ENCODE measurements at regions not wholly inside any gene's neighbourhood (a gene's known extent, or its start where the extent isn't known, plus 50 kb on each side); places are given as distances from the start of the nearest gene placed in this dataset.

- ChIA-PET CTCF (ENCODE audit: unreplicated experiment) (no interaction called here), POLR2A (interaction anchor here (1.3 kb wide), 1 partner anchor 9 kb away, joined by 3 read pairs; no protein-coding TSS in a partner anchor)
- Histone ChIP-seq H2AFZ (ENCODE audit: low read length) (no peak overlapping the region), H3K36me3 (ENCODE audit: insufficient read depth, low read length) (no peaks in the 10 kb centered on the region), H3K27ac (ENCODE audit: low read depth, low read length, poor library complexity, severe bottlenecking) (no peak overlapping the region), H3K9me3 (ENCODE audit: low read length) (no peaks in the 10 kb centered on the region), H3K4me3 (ENCODE audit: low read depth, low read length, poor library complexity, severe bottlenecking) (no peak overlapping the region), H3K79me2 (ENCODE audit: insufficient read depth, low read depth, low read length) (no peaks in the 10 kb centered on the region), H3K4me2 (ENCODE audit: low read length) (no peak overlapping the region), H4K20me1 (ENCODE audit: insufficient read depth, low read length) (no peaks in the 10 kb centered on the region), H3K9me2 (ENCODE audit: insufficient read depth, low read length) (no peaks in the 10 kb centered on the region), H3K4me1 (ENCODE audit: insufficient read depth, low read length, poor library complexity, severe bottlenecking) (no peaks in the 10 kb centered on the region)
- no TSS peak for BruUV-seq (replicated peaks)
- intact Hi-C loops (cut with micrococcal nuclease; ENCODE audit: unreplicated experiment) = no loop called here
- TF ChIP-seq, protein P1, sequence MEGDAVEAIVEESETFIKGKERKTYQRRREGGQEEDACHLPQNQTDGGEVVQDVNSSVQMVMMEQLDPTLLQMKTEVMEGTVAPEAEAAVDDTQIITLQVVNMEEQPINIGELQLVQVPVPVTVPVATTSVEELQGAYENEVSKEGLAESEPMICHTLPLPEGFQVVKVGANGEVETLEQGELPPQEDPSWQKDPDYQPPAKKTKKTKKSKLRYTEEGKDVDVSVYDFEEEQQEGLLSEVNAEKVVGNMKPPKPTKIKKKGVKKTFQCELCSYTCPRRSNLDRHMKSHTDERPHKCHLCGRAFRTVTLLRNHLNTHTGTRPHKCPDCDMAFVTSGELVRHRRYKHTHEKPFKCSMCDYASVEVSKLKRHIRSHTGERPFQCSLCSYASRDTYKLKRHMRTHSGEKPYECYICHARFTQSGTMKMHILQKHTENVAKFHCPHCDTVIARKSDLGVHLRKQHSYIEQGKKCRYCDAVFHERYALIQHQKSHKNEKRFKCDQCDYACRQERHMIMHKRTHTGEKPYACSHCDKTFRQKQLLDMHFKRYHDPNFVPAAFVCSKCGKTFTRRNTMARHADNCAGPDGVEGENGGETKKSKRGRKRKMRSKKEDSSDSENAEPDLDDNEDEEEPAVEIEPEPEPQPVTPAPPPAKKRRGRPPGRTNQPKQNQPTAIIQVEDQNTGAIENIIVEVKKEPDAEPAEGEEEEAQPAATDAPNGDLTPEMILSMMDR (conservative IDR thresholded peaks at IDR 0.05; ENCODE audit: low read length) = no peak
- no peak for TF ChIP-seq EZH2phosphoT487 (IDR thresholded peaks at IDR 0.05; ENCODE audit: borderline replicate concordance, low read depth, low read length)
- no peak for DNase-seq (ENCODE audit: low spot score)
Observed at GRCh38 chr1:55579332-55580001, 364.3 kb upstream of the USP24 start.

DNA sequence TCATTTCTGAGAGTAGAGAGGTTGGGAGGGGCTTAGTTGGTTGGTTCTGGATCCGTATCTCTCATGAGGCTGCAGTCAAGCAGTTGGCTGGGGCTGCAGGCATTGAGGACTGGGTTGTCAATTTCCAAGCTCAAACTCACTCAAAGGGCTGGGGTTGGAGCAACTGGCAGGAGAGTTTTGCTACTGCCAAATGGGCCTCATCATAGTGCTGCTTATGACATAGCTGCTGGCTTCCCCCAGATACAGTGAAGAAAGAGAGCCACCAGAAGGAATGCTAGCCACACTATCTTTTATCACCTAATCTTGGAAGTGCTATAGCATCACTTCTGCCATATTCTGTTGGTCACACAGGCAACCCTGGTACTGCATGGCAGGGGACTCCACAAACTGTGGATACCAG is 363.5 kb upstream of the USP24 start:
- H3K4me3 ChIP-seq (ENCODE audit: low read depth, low read length, poor library complexity, severe bottlenecking) = no peak overlapping the region
- TF ChIP-seq, protein P1 (conservative IDR thresholded peaks at IDR 0.05; ENCODE audit: low read length) = no peak
- TF ChIP-seq EZH2phosphoT487 (IDR thresholded peaks at IDR 0.05; ENCODE audit: borderline replicate concordance, low read depth, low read length) = no peak
- BruUV-seq (replicated peaks) = no TSS peak
- ChIA-PET CTCF (ENCODE audit: unreplicated experiment) (no interaction called here), POLR2A (no interaction called here)
- no peaks in the 10 kb centered on the region for H3K4me1 ChIP-seq (ENCODE audit: insufficient read depth, low read length, poor library complexity, severe bottlenecking)
- no peak overlapping the region for H2AFZ ChIP-seq (ENCODE audit: low read length)
- no peak overlapping the region for H3K4me2 ChIP-seq (ENCODE audit: low read length)
- intact Hi-C loops (cut with micrococcal nuclease; ENCODE audit: unreplicated experiment) = no loop called here
- DNase-seq (ENCODE audit: low spot score) = no peak
- H3K79me2 ChIP-seq (ENCODE audit: insufficient read depth, low read depth, low read length) = no peaks in the 10 kb centered on the region
- H3K36me3 ChIP-seq (ENCODE audit: insufficient read depth, low read length) = no peaks in the 10 kb centered on the region
- no peaks in the 10 kb centered on the region for H4K20me1 ChIP-seq (ENCODE audit: insufficient read depth, low read length)
- H3K27ac ChIP-seq (ENCODE audit: low read depth, low read length, poor library complexity, severe bottlenecking) = no peak overlapping the region
- no peaks in the 10 kb centered on the region for H3K9me3 ChIP-seq (ENCODE audit: low read length)
- H3K9me2 ChIP-seq (ENCODE audit: insufficient read depth, low read length) = no peaks in the 10 kb centered on the region

- Histone ChIP-seq H3K4me1 (ENCODE audit: insufficient read depth, low read length, poor library complexity, severe bottlenecking) (no peaks in the 10 kb centered on the region), H3K9me2 (ENCODE audit: insufficient read depth, low read length) (no peaks in the 10 kb centered on the region), H3K4me2 (ENCODE audit: low read length) (no peak overlapping the region), H3K4me3 (ENCODE audit: low read depth, low read length, poor library complexity, severe bottlenecking) (no peak overlapping the region), H3K79me2 (ENCODE audit: insufficient read depth, low read depth, low read length) (no peaks in the 10 kb centered on the region), H2AFZ (ENCODE audit: low read length) (no peak overlapping the region), H4K20me1 (ENCODE audit: insufficient read depth, low read length) (no peaks in the 10 kb centered on the region), H3K9me3 (ENCODE audit: low read length) (no peaks in the 10 kb centered on the region), H3K36me3 (ENCODE audit: insufficient read depth, low read length) (no peaks in the 10 kb centered on the region), H3K27ac (ENCODE audit: low read depth, low read length, poor library complexity, severe bottlenecking) (no peak overlapping the region)
- ChIA-PET POLR2A (no interaction called here), CTCF (ENCODE audit: unreplicated experiment) (no interaction called here)
- intact Hi-C loops (cut with micrococcal nuclease; ENCODE audit: unreplicated experiment) = no loop called here
- TF ChIP-seq, protein P1 (conservative IDR thresholded peaks at IDR 0.05; ENCODE audit: low read length) = no peak
- no peak for TF ChIP-seq EZH2phosphoT487 (IDR thresholded peaks at IDR 0.05; ENCODE audit: borderline replicate concordance, low read depth, low read length)
- no peak for DNase-seq (ENCODE audit: low spot score)
- no TSS peak for BruUV-seq (replicated peaks)
Observed at GRCh38 chr1:55575571-55576279, 360.6 kb upstream of the USP24 start.
